Left colon (tissue), 2 donors: ENCODE measurements at regions not wholly inside any gene's neighbourhood (a gene's known extent, or its start where the extent isn't known, plus 50 kb on each side); places are given as distances from the start of the nearest gene placed in this dataset.

Experiments used
- ATAC-seq: fragments of 200-7000 bp; cut with Tn5 transposase; one replicate; pipeline ENCODE4 v1.9.1; 2020; ENCODE audit warnings: mild to moderate bottlenecking, moderate library complexity
- DNase-seq, 2 donors: peaks; one replicate each; pipeline ENCODE4 v3.0.0-alpha.2; 2020
- intact Hi-C, 2 donors: fragments of 100-400 bp; cut with DNase I in 1 of 2; cut with micrococcal nuclease in 1 of 2; formaldehyde crosslinking; loops; one replicate each; pipeline versions ENCODE4 v1.11.2 to v1.14.0; 2022; cut with DNase I, micrococcal nuclease
- donor health status: DM: no; HTN: no; CAD: no.
- donor health status: DM: yes; HTN: yes; CAD: no.

GRCh38 chr10:85515316-85515715, 851.3 kb downstream of the GRID1 start:
- intact Hi-C loops: no loop called here
- ATAC-seq (no peak), DNase-seq (no peak)

GRCh38 chr10:85524001-85524666, 842.5 kb downstream of the GRID1 start:
- intact Hi-C loops: no loop called here
- ATAC-seq (no peak), DNase-seq (no peak)

- intact Hi-C loops: no loop called here
- DNase-seq: no peak
- ATAC-seq: no peak
Observed at GRCh38 chr10:85527616-85528317, 838.8 kb downstream of the GRID1 start.

- intact Hi-C loops: no loop called here
- DNase-seq (no peak), ATAC-seq (no peak)
Observed at GRCh38 chr10:85528318-85528652, 838.3 kb downstream of the GRID1 start.

- DNase-seq: no peak
Observed at GRCh38 chr10:85531706-85532105, 834.9 kb downstream of the GRID1 start.

GRCh38 chr10:85532773-85533172, 833.8 kb downstream of the GRID1 start:
- intact Hi-C loops: no loop called here
- ATAC-seq (no peak), DNase-seq (no peak)

More at GRCh38 chr10:85531706-85532105, 834.9 kb downstream of the GRID1 start:
- intact Hi-C loops: no loop called here
- ATAC-seq: no peak

GRCh38 chr10:85535926-85536325, 830.7 kb downstream of the GRID1 start:
- intact Hi-C loops: no loop called here
- DNase-seq: no peak
- ATAC-seq: no peak

GRCh38 chr10:85537561-85537960, 829.0 kb downstream of the GRID1 start:
- ATAC-seq (no peak), DNase-seq (no peak)
- intact Hi-C loops: no loop called here

- ATAC-seq: no peak
- DNase-seq: no peak
- intact Hi-C loops: no loop called here
Observed at GRCh38 chr10:85538601-85539000, 828.0 kb downstream of the GRID1 start.

GRCh38 chr10:85542152-85542551, 824.4 kb downstream of the GRID1 start:
- ATAC-seq: no peak
- intact Hi-C loops: no loop called here
- no peak for DNase-seq

- intact Hi-C loops: no loop called here
Observed at GRCh38 chr10:85542936-85543730, 823.5 kb downstream of the GRID1 start.

GRCh38 chr10:85544956-85545355, 821.6 kb downstream of the GRID1 start:
- ATAC-seq: no peak
- intact Hi-C loops: no loop called here
- no peak for DNase-seq

More at GRCh38 chr10:85542936-85543730, 823.5 kb downstream of the GRID1 start:
- ATAC-seq: no peak
- DNase-seq: no peak

- no peak for DNase-seq
- no peak for ATAC-seq
- intact Hi-C loops: no loop called here
Observed at GRCh38 chr10:85545874-85546273, 820.7 kb downstream of the GRID1 start.

- DNase-seq (no peak), ATAC-seq (no peak)
- intact Hi-C loops: no loop called here
Observed at GRCh38 chr10:85547460-85548023, 819.1 kb downstream of the GRID1 start.

GRCh38 chr10:85548034-85548433, 818.6 kb downstream of the GRID1 start:
- peak; percentile 85 for ATAC-seq
- intact Hi-C loops: no loop called here

More at GRCh38 chr10:85548034-85548433, 818.6 kb downstream of the GRID1 start:
- DNase-seq: peak in 1 of 2 donors; percentile 24
